UCSD-AML1 (cell line): ENCODE measurements at regions not wholly inside any gene's neighbourhood (a gene's known extent, or its start where the extent isn't known, plus 50 kb on each side); places are given as distances from the start of the nearest gene placed in this dataset.

Experiments
- DNase-seq: peaks from one replicate; lab custom pipeline; 2025; ENCODE audit not compliant: unreplicated experiment; lab: John Stamatoyannopoulos, UW

DNA sequence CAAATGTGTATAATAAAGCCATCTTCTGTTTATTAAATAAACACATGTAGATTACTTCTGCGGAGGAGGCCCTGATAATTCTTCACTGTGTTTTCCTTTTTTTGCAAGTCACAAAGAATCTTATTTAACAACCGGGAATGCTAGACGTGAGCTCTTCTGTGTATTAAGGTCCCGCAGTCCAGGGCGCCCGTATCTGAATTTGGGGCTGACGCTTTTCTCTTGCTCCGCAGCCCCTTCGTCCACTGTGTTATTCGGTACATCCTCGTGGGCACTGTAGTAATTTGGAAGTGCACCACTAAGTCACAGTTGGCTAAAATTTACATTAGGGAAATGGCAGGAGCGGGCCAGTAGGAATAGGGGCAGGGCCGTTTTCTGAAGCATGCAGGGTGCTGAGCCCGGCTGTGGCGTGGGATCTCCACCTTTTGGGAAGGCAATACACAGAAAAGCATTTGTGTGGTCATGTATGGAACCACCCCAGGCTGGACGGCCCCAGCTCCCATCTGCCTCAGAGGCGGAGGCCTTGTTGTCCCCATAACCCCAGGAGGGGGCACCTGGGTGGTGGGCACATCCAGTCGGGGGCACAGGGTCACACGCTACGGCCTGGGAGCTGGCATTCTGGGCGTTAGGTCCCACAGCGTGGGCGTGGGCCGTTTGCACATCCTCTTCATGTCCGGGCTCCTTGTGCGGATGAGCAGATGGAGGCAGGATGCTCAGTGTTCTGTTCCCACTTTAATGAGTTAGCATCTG is 258.7 kb upstream of the IRX4 start:
- DNase-seq: no peak

- DNase-seq: no peak
These were observed 257.9 kb upstream of the IRX4 start for GRCh38 chr5:2140501-2141175.

DNA sequence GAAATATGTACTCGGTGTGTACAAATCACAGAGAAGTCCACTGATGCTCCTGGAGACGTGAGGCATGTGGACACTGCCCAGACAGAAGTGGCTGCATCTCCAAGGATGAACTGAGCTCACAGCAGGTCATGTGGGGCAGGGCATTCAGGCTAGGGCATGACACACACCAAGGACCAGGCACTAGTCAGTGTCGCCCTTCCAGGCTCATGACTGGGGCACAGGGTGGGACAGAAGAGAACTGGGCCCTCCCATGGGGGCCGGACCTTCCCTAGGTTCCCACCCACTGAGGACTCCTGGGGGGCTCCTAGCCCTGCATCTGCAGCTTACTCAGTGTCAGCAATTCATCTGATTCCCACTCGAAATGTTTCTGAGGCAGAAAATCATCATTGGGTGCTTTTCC is 256.8 kb upstream of the IRX4 start:
- no peak for DNase-seq

- no peak for DNase-seq
These were observed 256.2 kb upstream of the IRX4 start for GRCh38 chr5:2138896-2139295.

DNA sequence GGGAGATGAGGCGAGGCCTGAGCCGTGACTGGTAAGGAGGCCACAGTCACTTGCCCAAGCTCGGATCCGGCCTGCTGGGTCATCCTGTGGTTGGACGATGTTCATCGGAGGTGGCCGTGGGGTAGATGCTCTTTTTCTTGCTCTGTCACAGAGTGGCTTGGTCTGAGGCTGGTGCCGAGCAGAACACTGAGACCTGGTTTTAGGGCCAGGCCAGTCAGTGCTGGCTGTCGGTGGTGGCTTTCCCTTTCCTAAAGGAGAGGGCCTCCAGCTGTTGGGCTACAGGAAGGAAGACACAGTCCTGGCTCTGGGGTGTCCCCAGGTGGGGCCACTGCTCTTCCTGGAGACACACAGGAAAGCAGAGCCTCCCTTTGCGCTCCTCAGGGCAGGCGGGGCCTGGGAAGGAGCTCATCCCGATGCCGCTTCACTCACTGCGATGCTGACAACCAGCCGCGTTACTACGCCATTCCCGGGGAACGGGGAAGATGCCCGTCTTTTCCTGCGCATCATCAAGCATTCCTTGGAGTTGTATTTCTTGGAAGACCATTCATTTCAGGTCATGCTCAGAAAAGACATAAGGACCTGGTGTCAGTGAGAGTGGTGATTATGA is 254.8 kb upstream of the IRX4 start:
- no peak for DNase-seq

DNA sequence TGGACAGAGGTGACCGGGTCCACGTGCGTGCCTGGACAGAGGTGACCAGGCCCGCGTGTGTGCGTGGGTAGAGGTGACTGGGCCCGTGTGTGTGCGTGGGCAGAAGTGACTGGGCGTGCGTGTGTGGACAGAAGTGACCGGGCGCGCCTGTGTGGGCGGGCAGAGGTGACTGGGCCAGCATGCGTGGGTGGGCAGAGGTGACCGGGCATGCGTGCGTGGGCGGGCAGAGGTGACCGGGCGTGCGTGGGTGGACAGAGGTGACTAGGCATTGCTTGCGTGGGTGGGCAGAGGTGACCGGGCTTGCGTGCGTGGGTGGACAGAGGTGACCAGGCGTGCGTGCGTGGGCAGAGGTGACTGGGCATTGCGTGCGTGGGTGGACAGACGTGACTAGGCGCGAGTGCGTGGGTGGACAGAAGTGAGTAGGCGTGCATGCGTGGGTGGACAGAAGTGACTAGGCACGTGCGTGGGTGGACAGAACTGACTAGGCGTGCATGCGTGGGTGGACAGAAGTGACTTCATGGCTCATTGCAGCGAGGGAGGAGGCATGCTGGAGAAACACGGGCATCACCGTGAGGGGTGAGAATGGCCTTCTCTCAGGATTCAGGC is 254.1 kb upstream of the IRX4 start:
- no peak for DNase-seq

DNA sequence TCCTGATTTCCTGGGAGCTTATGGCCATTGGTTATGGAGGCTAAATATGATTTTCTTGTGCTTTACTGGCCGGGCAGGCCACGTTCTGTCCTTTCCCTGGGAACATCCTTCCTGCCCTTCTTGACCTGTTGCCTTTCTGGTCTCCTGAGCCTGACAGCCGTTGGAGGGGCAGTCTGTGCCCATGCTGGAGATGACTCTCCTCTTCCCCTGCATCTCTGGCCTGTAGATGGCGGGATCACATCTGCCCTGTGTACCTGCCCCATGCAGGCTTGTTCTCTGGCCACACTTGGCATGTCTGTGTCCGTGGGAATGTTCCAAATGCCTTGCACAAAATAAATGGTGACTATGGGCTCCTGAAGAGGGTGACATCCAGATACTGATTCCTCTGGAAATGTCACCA is 253.1 kb upstream of the IRX4 start:
- no peak for DNase-seq

DNA sequence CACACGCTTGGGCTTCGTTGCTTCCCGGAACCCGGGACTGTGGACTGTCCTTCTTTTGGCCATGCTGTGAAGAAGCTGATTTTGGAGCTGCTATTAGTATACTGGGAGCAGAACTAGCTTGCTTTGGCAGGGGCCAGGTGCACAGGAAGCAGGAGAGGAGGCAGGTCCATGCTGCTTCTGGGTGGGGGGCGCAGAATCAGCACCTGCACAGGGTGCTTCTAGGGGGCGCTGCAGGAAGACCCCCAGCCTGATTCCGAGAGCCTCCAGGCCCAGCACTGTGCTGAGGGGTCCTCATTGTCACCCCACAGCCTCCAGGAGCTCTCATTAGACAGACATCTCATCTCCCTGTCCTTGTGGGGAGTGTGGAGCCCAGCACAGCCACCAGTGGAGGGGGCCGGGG is 252.6 kb upstream of the IRX4 start:
- DNase-seq: no peak

DNA sequence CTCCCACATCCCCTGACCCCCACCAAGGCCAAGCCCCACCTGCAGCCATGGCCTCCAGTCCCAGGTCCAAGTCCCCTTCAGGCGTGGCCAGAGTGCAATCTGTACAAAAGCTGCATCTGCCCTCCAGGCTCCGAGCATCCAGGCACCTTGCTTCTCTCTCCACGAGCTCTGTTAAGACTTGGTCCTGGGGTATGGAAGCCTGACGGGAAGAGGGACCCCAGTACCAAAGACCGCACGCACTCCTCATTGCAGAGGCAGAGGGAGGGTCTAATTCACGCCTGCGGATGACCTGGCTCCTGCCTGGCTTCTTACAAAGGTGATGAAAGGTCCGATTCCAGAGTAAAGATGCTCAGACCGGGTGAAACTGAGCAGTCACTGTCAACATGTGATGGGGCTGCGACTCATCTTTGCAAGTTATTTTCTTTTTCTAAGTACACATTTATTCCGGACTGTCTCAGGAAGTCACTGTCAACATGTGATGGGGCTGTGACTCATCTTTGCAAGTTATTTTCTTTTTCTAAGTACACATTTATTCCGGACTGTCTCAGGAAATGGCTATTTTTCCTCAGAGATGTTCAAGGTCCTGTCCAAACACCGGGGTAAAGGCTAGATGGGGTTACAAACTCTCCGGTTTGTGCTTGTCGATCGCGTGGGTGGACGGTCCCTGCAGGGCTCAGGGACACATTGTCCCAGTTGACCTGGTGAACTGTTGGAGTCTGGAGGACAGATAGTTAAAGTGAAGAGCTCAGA is 252.0 kb upstream of the IRX4 start:
- no peak for DNase-seq

DNA sequence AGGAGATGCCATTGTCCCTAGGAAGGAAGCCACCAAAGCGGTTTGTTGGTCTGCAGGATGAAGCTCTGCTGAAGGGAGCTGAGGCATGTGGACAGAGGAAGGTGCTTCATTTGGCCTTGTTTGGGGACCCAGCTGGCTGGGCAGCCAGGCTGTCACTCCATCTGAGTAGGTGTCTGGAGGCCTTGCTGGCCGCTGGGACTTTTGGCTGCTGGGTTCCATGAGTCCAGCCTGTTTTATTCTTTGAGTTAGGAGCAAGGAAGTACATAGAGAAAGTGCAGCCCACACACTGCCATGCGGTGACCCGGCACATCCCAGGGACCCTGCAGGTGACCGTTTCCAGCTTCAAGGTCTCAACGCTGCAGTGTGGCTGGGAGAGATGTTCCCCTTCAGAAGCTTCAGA is 251.2 kb upstream of the IRX4 start:
- no peak for DNase-seq

GRCh38 chr5:2133080-2133479 is 250.4 kb upstream of the IRX4 start:
- no peak for DNase-seq

DNA sequence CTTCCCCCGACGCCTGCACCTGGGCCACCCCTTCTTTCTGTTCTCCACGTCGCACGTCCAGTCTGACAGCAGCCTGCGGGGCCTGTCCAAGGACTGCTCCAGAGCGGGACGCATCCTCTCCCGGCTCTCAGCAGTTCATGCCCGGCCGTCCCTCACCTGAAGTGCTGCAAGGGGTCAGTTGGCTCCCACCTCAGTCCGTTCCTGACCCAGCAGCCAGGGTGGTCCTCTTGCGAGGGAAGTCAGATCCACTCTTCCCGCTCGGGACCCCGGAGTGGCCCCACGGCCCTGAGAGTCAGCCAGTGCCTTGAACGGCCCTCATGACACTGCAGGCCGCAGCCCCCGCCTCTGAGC is 249.7 kb upstream of the IRX4 start:
- no peak for DNase-seq

- DNase-seq: no peak
These were observed 249.2 kb upstream of the IRX4 start for GRCh38 chr5:2131826-2132496.

DNA sequence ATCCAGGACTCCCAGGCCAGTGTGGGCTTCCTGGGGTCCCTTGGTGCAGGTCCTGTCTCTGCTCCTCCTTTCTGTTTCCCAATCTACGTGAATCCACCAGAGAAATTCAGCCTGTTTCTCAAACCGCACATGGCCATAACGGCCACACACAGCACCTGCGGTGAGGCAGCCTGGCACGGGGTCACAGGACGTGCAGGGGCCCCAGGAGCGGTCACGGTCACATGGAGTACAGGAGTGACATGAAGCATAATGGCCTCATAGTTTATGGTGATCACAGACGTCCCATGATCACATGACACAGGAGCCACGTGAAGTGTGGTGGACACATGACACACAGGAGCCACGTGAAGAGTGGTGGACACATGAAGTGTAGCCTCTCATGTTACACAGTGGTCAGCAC is 248.5 kb upstream of the IRX4 start:
- DNase-seq: no peak

DNA sequence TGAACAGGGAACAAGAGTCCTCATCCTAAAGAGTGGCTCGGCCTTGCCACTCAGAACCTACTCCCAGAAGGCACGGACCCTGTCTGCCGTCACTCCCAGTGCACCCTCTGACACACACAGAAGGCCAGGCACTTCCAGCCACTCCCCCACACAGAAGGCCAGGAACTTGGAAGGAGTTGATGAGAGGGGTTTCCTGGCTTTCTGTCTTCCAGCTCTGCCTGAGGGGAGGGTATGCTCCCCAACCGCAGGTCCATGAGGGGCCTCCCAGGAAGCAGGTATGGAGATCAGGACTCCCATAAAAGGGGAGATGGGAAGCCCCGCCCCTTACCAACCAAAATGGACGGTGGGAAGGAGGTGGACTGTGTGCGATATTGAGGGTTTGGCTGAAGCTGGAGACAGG is 247.6 kb upstream of the IRX4 start:
- no peak for DNase-seq

GRCh38 chr5:2129568-2130272 is 247.0 kb upstream of the IRX4 start:
- no peak for DNase-seq

DNA sequence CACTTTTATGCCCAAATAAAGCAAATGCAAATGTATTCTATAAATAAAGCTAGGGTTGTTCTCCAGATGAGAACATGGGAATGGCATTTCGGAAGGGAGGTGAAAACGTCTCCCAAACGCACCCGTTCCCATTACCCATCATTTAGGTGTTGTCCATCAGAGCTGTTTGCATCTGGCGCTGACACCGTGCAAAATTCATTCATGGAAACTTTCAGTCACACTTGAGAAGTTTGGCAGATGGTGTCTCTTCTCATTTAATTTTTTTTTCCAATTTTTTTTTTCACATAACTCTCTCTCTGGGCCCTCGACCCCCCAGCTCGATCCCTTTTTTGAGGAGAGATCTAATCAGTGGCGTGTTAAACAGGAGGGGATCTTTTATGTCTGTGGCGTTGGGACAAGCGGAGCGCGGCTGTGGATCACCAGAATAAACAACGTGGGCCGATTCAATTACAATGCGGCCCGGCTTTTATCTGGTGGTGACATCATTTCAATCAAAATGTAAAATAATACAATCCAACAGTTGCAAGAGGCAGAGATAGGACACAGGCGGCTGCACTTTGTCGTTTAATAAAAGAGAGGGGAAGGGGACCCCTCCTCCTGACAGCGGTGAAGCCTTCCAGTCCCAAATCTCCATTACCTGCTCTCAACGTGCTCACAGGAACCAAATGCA is 246.1 kb upstream of the IRX4 start:
- DNase-seq: no peak

GRCh38 chr5:2126512-2126911 is 243.8 kb upstream of the IRX4 start:
- DNase-seq: no peak

- no peak for DNase-seq
These were observed 243.2 kb upstream of the IRX4 start for GRCh38 chr5:2125901-2126265.
